HG02798 (cell line): ENCODE measurements at regions not wholly inside any gene's neighbourhood (a gene's known extent, or its start where the extent isn't known, plus 50 kb on each side); places are given as distances from the start of the nearest gene placed in this dataset.
"Not testable (repeated sequence)": the region's sequence is repeated elsewhere in the genome, so short reads cannot be mapped to it uniquely, and the experiment has no call there.

ENCODE experiments used
- ATAC-seq: cut with Tn5 transposase; IDR thresholded peaks from one replicate; pipeline ENCODE4 v1.9.1; 2021; ENCODE audit warnings: mild to moderate bottlenecking; ENCODE audit not compliant: unreplicated experiment, poor library complexity

GRCh38 chr2:134039912-134040581 is 213.8 kb upstream of the MGAT5 start:
- ATAC-seq = no peak

- ATAC-seq = not testable (repeated sequence)
Measured at GRCh38 chr2:134040626-134041172, 213.2 kb upstream of the MGAT5 start.

GRCh38 chr2:134041877-134042276 is 212.0 kb upstream of the MGAT5 start:
- no peak for ATAC-seq

- ATAC-seq = not testable (repeated sequence)
Measured at GRCh38 chr2:134043028-134043427, 210.8 kb upstream of the MGAT5 start.

GRCh38 chr2:134052173-134052572 is 201.7 kb upstream of the MGAT5 start:
- no peak for ATAC-seq

GRCh38 chr2:134056173-134056572 is 197.7 kb upstream of the MGAT5 start:
- no peak for ATAC-seq

- not testable (repeated sequence) for ATAC-seq
Measured at GRCh38 chr2:134061066-134061465, 192.8 kb upstream of the MGAT5 start.

- not testable (repeated sequence) for ATAC-seq
Measured at GRCh38 chr2:134062235-134062634, 191.6 kb upstream of the MGAT5 start.

GRCh38 chr2:134063916-134064315 is 190.0 kb upstream of the MGAT5 start:
- ATAC-seq = not testable (repeated sequence)

- ATAC-seq = no peak
Measured at GRCh38 chr2:134070281-134070741, 183.6 kb upstream of the MGAT5 start.

- ATAC-seq = no peak
Measured at GRCh38 chr2:134072341-134072740, 181.5 kb upstream of the MGAT5 start.

GRCh38 chr2:134073023-134073422 is 180.8 kb upstream of the MGAT5 start:
- ATAC-seq = no peak

- no peak for ATAC-seq
Measured at GRCh38 chr2:134074619-134075018, 179.3 kb upstream of the MGAT5 start.

- ATAC-seq = no peak
Measured at GRCh38 chr2:134075204-134075603, 178.7 kb upstream of the MGAT5 start.

- ATAC-seq = no peak
Measured at GRCh38 chr2:134078354-134078753, 175.5 kb upstream of the MGAT5 start.

GRCh38 chr2:134079373-134079772 is 174.5 kb upstream of the MGAT5 start:
- ATAC-seq = peak; percentile 96

GRCh38 chr2:134080386-134081089 is 173.3 kb upstream of the MGAT5 start:
- ATAC-seq = no peak

- ATAC-seq = no peak
Measured at GRCh38 chr2:134081238-134081938, 172.5 kb upstream of the MGAT5 start.

GRCh38 chr2:134083548-134083947 is 170.3 kb upstream of the MGAT5 start:
- no peak for ATAC-seq

- ATAC-seq = no peak
Measured at GRCh38 chr2:134086594-134087219, 167.2 kb upstream of the MGAT5 start.
